ENCODE measurements at regions not wholly inside any gene's neighbourhood (a gene's known extent, or its start where the extent isn't known, plus 50 kb on each side); places are given as distances from the start of the nearest gene placed in this dataset.

GRCh38 chr10:10860455-10860976, 157.2 kb upstream of the CELF2 start:
- no peak for DNase-seq (ENCODE audit: low read depth)

GRCh38 chr10:10865303-10865702, 152.4 kb upstream of the CELF2 start:
- no peak for DNase-seq (ENCODE audit: low read depth)

DNA sequence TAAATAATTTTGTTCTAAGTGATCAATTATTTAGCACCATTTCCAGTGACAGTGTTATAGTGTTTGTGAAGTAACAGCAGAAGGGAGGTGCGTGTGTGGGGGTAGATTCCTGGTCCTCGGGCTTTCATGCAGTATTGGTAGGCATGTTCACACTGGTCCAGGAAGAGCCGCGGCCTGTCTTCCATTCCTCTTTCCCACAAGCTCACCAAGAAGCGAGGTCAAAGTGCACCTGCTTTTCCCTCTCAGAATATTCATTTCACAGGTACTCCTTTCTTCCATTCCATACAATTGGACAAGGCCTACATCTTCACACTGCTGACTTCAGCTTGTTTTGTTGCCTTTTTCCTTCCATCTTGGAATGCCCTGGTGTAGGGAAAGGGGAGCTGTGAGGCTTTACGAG, 151.8 kb upstream of the CELF2 start:
- no peak for DNase-seq (ENCODE audit: low read depth)

DNA sequence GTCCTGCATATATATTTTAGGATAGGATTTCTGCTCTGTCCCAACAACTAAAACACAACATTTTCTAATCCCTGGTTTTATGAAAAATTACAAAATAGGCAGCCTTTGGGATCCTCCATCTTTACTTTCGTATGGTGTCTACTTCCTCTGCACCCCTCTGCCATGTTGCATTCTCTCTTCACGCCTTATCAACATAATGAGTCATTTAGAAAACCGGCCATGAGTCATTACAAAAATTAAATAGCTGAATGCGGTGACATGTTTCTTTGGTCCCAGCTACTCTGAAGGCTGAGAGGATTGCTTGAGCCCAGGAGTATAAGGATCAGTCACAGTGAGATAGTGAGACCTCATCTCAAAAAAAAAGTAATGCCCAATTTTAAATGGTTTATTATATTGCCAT, 148.1 kb upstream of the CELF2 start:
- no peak for DNase-seq (ENCODE audit: low read depth)

DNA sequence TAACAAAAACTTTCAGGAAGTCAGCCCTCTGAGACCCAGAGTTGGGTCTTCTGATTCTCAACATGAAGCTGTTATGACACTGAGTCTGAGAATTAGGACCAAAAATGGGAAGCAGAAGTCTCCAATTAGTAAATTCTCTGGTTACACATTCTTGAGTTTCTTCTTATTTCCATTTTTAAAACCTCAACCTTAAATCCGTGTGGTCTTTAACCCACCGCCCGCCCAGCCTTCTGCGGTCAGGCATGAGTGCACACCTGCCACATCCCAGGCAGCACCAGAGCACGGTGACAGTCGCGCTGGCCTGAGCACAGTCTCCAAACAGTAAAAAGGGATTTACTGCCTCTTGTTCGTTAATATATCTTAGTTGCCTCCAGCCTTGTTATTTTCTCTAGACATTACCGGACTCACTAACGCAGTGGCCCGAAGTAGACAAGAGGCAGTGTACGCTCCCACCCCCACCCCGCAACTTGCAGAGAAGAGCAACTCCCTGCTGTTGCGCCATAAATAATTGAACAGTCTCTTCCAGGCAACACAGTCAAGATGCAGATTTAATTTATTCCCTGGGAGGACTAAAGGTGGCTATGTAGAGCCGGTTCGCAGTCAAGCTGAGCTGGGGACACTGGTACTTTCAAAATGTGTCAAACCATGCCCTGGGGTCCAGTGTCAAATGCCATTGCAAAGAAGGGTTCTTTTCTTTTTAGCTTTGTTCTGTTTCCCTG, 147.0 kb upstream of the CELF2 start:
- DNase-seq (ENCODE audit: low read depth) = no peak

GRCh38 chr10:10871352-10871751, 146.3 kb upstream of the CELF2 start:
- DNase-seq (ENCODE audit: low read depth) = no peak

- no peak for DNase-seq (ENCODE audit: low read depth)
Observed at GRCh38 chr10:10872035-10872673, 145.5 kb upstream of the CELF2 start.

- DNase-seq (ENCODE audit: low read depth) = no peak
Observed at GRCh38 chr10:10872764-10873163, 144.9 kb upstream of the CELF2 start.

DNA sequence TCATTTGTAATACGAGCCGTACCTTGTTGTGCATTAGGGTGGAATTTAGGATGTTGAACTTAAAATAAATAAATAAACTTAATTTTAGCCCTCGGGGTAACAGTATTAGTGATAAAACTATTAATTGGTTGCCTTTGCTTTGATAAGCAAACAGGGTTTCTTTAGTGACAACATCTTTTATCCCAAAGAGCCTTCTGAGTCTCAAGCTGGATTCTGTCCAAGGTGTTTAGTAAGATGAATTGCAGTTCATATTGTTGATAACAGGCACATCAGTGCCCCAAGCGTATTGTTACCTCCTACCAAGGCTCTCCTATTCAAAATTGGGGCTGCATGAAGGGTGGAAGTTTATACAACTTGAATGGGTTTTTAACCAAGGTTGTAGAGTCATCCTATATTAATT, 144.4 kb upstream of the CELF2 start:
- DNase-seq (ENCODE audit: low read depth) = no peak

GRCh38 chr10:10873915-10874314, 143.8 kb upstream of the CELF2 start:
- no peak for DNase-seq (ENCODE audit: low read depth)

DNA sequence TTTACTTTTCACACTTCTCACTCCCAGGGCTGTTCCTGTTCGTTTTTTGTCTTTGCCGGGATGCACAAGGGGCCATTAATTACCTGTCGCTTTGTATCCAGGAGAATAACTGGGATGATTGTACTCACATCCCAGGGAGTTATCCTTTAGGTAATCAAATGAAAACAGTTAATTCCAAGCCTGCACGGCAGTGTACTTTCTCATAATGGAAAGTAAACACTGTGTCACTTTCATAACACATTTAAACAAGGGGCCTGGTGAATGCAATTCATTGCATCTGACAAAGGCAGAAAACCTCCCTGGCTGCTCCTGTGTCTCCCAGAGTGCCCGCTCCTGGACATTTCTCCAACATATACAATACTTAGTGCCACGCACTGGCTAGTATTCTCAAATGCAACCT, 138.7 kb upstream of the CELF2 start:
- DNase-seq (ENCODE audit: low read depth) = no peak

GRCh38 chr10:10881117-10881813, 136.4 kb upstream of the CELF2 start:
- DNase-seq (ENCODE audit: low read depth) = no peak

- no peak for DNase-seq (ENCODE audit: low read depth)
Observed at GRCh38 chr10:10883737-10884136, 133.9 kb upstream of the CELF2 start.

DNA sequence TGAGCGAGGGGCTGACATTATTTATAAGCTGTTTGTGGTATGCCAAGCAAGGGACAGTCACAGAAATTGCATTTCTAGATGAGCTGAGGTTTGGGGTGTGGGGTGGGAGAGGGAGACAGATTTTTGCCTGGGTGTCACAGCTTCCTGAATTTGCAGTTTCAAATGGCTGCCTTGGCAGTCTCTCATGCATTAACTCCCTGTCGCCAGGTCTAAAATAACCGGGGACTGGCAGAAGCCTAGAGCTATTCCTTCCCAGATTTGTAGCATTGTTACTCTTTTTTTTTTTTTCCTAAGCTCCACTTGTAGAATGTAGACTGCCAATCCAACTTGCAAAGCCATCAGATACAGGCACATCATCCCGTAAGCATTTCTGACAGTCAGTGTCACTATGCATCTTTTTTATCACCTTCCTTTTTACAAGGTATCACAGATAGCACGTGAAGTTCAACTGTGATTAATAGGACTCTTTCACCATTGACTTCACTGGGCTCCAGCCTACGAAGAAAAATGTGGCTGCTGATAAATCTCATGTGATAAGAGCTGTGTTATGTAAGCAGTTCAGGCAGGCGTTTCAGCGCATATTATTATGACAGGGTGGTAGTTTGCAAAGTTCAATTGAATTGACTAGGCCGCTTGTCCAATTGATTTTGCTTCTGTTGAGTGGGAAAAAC, 130.7 kb upstream of the CELF2 start:
- no peak for DNase-seq (ENCODE audit: low read depth)

- DNase-seq (ENCODE audit: low read depth) = no peak
Observed at GRCh38 chr10:10891124-10892082, 126.3 kb upstream of the CELF2 start.

- no peak for DNase-seq (ENCODE audit: low read depth)
Observed at GRCh38 chr10:10892290-10892875, 125.3 kb upstream of the CELF2 start.

DNA sequence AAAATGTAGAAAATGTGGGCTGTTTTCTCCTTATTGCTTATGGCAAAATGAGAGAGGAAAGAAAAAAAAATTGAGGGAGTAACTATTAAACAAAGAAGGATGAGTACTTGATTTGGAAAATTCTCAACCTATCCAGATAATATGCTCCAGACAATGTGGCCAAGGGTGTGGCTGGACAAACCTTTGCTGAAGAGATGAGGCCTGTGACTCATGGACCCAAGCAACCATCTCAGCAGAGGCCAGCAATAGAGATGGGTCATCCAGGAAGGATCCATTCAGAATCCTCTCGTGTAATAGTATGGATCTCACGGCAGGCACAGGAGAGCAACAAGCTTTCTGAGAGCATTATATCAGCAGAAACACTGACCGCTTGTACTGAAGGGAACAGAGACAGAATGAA, 120.3 kb upstream of the CELF2 start:
- DNase-seq (ENCODE audit: low read depth) = no peak

DNA sequence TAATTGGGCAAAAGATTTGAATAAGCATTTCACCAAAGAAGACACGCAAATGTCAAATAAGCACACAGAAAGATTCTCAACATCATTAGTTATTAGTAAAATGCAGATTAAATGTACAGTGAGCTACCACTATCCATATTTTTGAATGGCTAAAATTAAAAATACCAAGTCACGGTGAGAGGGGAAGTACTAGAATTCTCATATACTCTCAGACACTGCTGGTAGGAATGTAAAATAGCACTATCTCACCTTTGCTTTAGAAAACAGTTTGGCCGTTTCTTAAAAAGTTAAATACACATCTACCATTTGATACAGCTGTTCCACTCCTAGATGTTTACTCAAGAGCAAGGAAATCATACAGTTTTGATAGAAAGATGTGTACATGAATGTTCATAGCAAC, 115.8 kb upstream of the CELF2 start:
- no peak for DNase-seq (ENCODE audit: low read depth)

- no peak for DNase-seq (ENCODE audit: low read depth)
Observed at GRCh38 chr10:10902951-10903350, 114.7 kb upstream of the CELF2 start.

DNA sequence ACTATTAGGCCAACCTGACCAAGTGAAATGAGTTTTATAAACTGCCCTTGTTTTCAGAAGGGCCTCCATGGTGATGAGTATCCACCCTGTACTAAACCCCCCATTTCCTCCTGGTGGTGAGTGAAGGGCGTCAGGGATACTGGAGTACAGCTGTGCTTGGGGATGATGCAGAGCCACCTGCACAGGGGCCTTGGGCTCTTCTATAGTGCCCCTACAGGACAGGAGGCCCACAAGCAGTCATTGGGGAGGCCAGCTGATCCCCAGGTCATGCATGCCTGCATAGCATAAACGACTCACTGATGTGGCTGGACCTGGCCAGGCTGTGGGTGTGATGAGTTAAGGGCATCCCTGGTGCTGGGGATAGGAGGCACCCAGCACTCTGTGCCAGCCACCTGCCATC, 114.1 kb upstream of the CELF2 start:
- no peak for DNase-seq (ENCODE audit: low read depth)

GRCh38 chr10:10910634-10911033, 107.0 kb upstream of the CELF2 start:
- DNase-seq (ENCODE audit: low read depth) = no peak
